Stimulated activated CD4-positive, alpha-beta T cell treated with anti-CD3 and anti-CD28 coated beads, TNF-alpha, amount 100 ng/mL, for 1 hour (primary cell): ENCODE measurements at regions not wholly inside any gene's neighbourhood (a gene's known extent, or its start where the extent isn't known, plus 50 kb on each side); places are given as distances from the start of the nearest gene placed in this dataset.

Experiments used
- DNase-seq, 3 donors: peaks; one replicate each; pipeline ENCODE4 v3.0.0-alpha.2; 2020; ENCODE audit warnings: low read depth in 3 of 3, low spot score in 1 of 3

- no peak for DNase-seq
These were observed 188.6 kb downstream of the ARL4C start for GRCh38 chr2:234308073-234308812.

GRCh38 chr2:234307322-234307961 lies 189.4 kb downstream of the ARL4C start:
- no peak for DNase-seq

- no peak for DNase-seq
These were observed 190.3 kb downstream of the ARL4C start for GRCh38 chr2:234306426-234307173.

- no peak for DNase-seq
These were observed 191.0 kb downstream of the ARL4C start for GRCh38 chr2:234305846-234306245.

GRCh38 chr2:234304950-234305349 lies 191.9 kb downstream of the ARL4C start:
- no peak for DNase-seq

- no peak for DNase-seq
These were observed 194.3 kb downstream of the ARL4C start for GRCh38 chr2:234302664-234302991.

- DNase-seq: no peak
These were observed 195.7 kb downstream of the ARL4C start for GRCh38 chr2:234300932-234301823.

GRCh38 chr2:234300391-234300925 lies 196.4 kb downstream of the ARL4C start:
- DNase-seq: no peak

- DNase-seq: no peak
These were observed 198.0 kb downstream of the ARL4C start for GRCh38 chr2:234298918-234299317.

GRCh38 chr2:234296991-234297390 lies 199.9 kb downstream of the ARL4C start:
- DNase-seq: no peak

- no peak for DNase-seq
These were observed 202.9 kb downstream of the ARL4C start for GRCh38 chr2:234293973-234294372.

- DNase-seq: no peak
These were observed 204.0 kb downstream of the ARL4C start for GRCh38 chr2:234292962-234293243.

GRCh38 chr2:234292205-234292961 lies 204.5 kb downstream of the ARL4C start:
- DNase-seq: peak in 2 of 3 donors; percentile 47 to 57

GRCh38 chr2:234291765-234292204 lies 205.1 kb downstream of the ARL4C start:
- no peak for DNase-seq

GRCh38 chr2:234290671-234291070 lies 206.2 kb downstream of the ARL4C start:
- DNase-seq: peak; percentile 46 to 79 (median 73)

- no peak for DNase-seq
These were observed 206.9 kb downstream of the ARL4C start for GRCh38 chr2:234289834-234290590.

- peak in 2 of 3 donors; percentile 57 for DNase-seq
These were observed 207.9 kb downstream of the ARL4C start for GRCh38 chr2:234288974-234289455.

- DNase-seq: no peak
These were observed 209.2 kb downstream of the ARL4C start for GRCh38 chr2:234287650-234288049.

- DNase-seq: no peak
These were observed 209.9 kb downstream of the ARL4C start for GRCh38 chr2:234286956-234287355.
